MM.1S (cell line): ENCODE measurements at regions not wholly inside any gene's neighbourhood (a gene's known extent, or its start where the extent isn't known, plus 50 kb on each side); places are given as distances from the start of the nearest gene placed in this dataset.

Experiments used
- CTCF ChIP-seq: fragments of 300-600 bp; sonication (generic); IDR thresholded peaks from 2 replicates; pipeline ENCODE4 v1.5.1; 2016; ENCODE audit warnings: antibody characterized with exemption, low read length, mixed read lengths
- EZH2 ChIP-seq: fragments of 300-600 bp; sonication (generic); optimal IDR thresholded peaks from 2 replicates; pipeline ENCODE3; 2017; ENCODE audit warnings: low read depth, mild to moderate bottlenecking, antibody characterized with exemption, low read length, mixed read lengths
- EZH2phosphoT487 ChIP-seq: fragments of 300-600 bp; sonication (generic); IDR thresholded peaks from 2 replicates; pipeline ENCODE4 v1.6.1; 2018; ENCODE audit warnings: antibody characterized with exemption, low read length

DNA sequence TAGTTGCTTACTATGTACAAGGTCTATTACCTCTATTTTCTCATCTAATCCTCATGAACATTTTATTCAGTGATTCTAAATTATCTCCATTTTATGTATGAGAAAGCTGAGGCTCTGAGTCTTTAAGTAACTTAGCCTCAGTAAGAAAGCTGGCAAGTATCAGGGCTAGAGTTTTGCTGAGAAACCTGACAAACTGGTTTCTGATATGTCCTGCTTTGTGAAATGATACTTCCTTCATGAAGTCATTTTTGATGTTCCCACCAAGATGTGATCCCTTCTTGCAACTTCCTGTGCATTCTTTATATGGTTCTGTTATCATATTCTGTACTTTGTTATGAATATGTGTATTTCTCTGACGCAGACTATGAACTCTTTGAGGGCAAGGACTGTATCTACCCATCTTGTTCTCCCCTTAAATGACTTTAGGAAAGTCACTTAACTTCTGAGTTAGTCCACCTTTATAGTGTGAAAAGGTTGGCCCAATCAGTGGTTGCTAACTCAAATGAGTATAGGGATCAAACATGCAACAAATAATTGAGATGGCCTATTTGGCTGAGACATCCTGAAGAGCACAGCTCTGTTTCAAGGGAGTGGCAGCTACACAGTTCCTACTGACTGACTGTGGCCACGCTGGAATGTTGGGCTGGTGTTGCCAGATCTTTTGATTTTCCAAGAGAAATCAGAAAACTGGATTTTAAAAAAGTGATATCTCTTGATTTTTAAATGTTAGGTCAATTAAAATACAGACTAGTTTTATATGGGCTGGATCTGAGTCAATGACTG is 127.9 kb upstream of the AMOT start:
- TF ChIP-seq CTCF (no peak), EZH2 (no peak), EZH2phosphoT487 (no peak)
